BLaER1 (cell line): ENCODE measurements at regions not wholly inside any gene's neighbourhood (a gene's known extent, or its start where the extent isn't known, plus 50 kb on each side); places are given as distances from the start of the nearest gene placed in this dataset.

Source experiments
- H3K27ac ChIP-seq: shearing (Covaris generic); formaldehyde crosslinking; 2 replicates; pipeline ENCODE4 v1.8.1; 2022
- H3K27me3 ChIP-seq: shearing (Covaris generic); formaldehyde crosslinking; 2 replicates; pipeline ENCODE4 v1.8.1; 2022
- H3K36me3 ChIP-seq: shearing (Covaris generic); formaldehyde crosslinking; 2 replicates; pipeline ENCODE4 v1.8.1; 2022
- H3K4me1 ChIP-seq: shearing (Covaris generic); formaldehyde crosslinking; 2 replicates; pipeline ENCODE4 v1.8.1; 2022
- H3K4me2 ChIP-seq: shearing (Covaris generic); formaldehyde crosslinking; 2 replicates; pipeline ENCODE4 v1.8.1; 2022
- H3K4me3 ChIP-seq: shearing (Covaris generic); formaldehyde crosslinking; 2 replicates; pipeline ENCODE4 v1.8.1; 2022
- H3K9ac ChIP-seq: shearing (Covaris generic); formaldehyde crosslinking; 2 replicates; pipeline ENCODE4 v1.8.1; 2022
- H3K9me3 ChIP-seq: shearing (Covaris generic); formaldehyde crosslinking; 2 replicates; pipeline ENCODE4 v1.8.1; 2022
- H4K20me1 ChIP-seq: shearing (Covaris generic); formaldehyde crosslinking; 2 replicates; pipeline ENCODE4 v1.8.1; 2022
- Cebpa-rat ChIP-seq: shearing (Covaris generic); IDR thresholded peaks from 2 replicates; pipeline ENCODE4 v1.8.1; 2022

GRCh38 chr6:144746902-144747469 lies 461.9 kb downstream of the UTRN start:
- Histone ChIP-seq H3K9me3 (no peaks in the 10 kb centered on the region), H3K4me2 (no peak overlapping the region; the same call in 1 of the 2 replicates), H3K27ac (no peak overlapping the region), H3K36me3 (peaks cover 40% of the 10 kb centered on the region), H4K20me1 (no peaks in the 10 kb centered on the region), H3K4me1 (peaks cover 5% of the 10 kb centered on the region; the same call in 1 of the 2 replicates), H3K9ac (no peak overlapping the region), H3K4me3 (no peak overlapping the region), H3K27me3 (no peaks in the 10 kb centered on the region)
- no peak for TF ChIP-seq Cebpa-rat

- no peak overlapping the region for H3K4me3 ChIP-seq
- peaks cover 5% of the 10 kb centered on the region; the same call in 1 of the 2 replicates for H3K4me1 ChIP-seq
- peaks cover 51% of the 10 kb centered on the region for H3K36me3 ChIP-seq
- no peaks in the 10 kb centered on the region for H3K27me3 ChIP-seq
- no peak overlapping the region for H3K9ac ChIP-seq
- no peak overlapping the region for H3K27ac ChIP-seq
- TF ChIP-seq Cebpa-rat = no peak
- no peak overlapping the region for H3K4me2 ChIP-seq
- no peaks in the 10 kb centered on the region for H4K20me1 ChIP-seq
- H3K9me3 ChIP-seq = no peaks in the 10 kb centered on the region
These were observed 464.1 kb downstream of the UTRN start for GRCh38 chr6:144749263-144749662.

GRCh38 chr6:144753023-144753705 lies 468.0 kb downstream of the UTRN start:
- Histone ChIP-seq H4K20me1 (no peaks in the 10 kb centered on the region), H3K9ac (no peak overlapping the region), H3K4me3 (no peak overlapping the region), H3K36me3 (peaks cover 47% of the 10 kb centered on the region), H3K27me3 (no peaks in the 10 kb centered on the region), H3K27ac (no peak overlapping the region), H3K4me1 (no peaks in the 10 kb centered on the region), H3K4me2 (no peak overlapping the region), H3K9me3 (no peaks in the 10 kb centered on the region)
- TF ChIP-seq Cebpa-rat = no peak

- H3K4me2 ChIP-seq = no peak overlapping the region
- H3K4me1 ChIP-seq = no peaks in the 10 kb centered on the region
- H4K20me1 ChIP-seq = no peaks in the 10 kb centered on the region
- peaks cover 33% of the 10 kb centered on the region for H3K36me3 ChIP-seq
- no peak overlapping the region for H3K4me3 ChIP-seq
- no peak overlapping the region for H3K9ac ChIP-seq
- no peak for TF ChIP-seq Cebpa-rat
- no peak overlapping the region for H3K27ac ChIP-seq
- H3K27me3 ChIP-seq = no peaks in the 10 kb centered on the region
- H3K9me3 ChIP-seq = no peaks in the 10 kb centered on the region
These were observed 471.3 kb downstream of the UTRN start for GRCh38 chr6:144756469-144756868.

- Histone ChIP-seq H3K27ac (no peak overlapping the region), H3K4me1 (no peaks in the 10 kb centered on the region), H3K36me3 (peaks cover 33% of the 10 kb centered on the region), H3K4me2 (no peak overlapping the region), H4K20me1 (no peaks in the 10 kb centered on the region), H3K9ac (no peak overlapping the region), H3K27me3 (no peaks in the 10 kb centered on the region), H3K9me3 (no peaks in the 10 kb centered on the region), H3K4me3 (no peak overlapping the region)
- no peak for TF ChIP-seq Cebpa-rat
These were observed 472.2 kb downstream of the UTRN start for GRCh38 chr6:144757299-144757698.

GRCh38 chr6:144757730-144758129 lies 472.6 kb downstream of the UTRN start:
- Histone ChIP-seq H3K9me3 (no peaks in the 10 kb centered on the region), H3K4me3 (no peak overlapping the region), H3K4me1 (no peaks in the 10 kb centered on the region), H3K27ac (no peak overlapping the region), H3K9ac (no peak overlapping the region), H3K27me3 (no peaks in the 10 kb centered on the region), H4K20me1 (no peaks in the 10 kb centered on the region), H3K4me2 (no peak overlapping the region), H3K36me3 (peaks cover 36% of the 10 kb centered on the region)
- TF ChIP-seq Cebpa-rat = no peak

- H3K27me3 ChIP-seq = no peaks in the 10 kb centered on the region
- no peak for TF ChIP-seq Cebpa-rat
- no peak overlapping the region for H3K4me3 ChIP-seq
- no peak overlapping the region for H3K4me2 ChIP-seq
- H3K27ac ChIP-seq = no peak overlapping the region
- peaks cover 32% of the 10 kb centered on the region for H3K36me3 ChIP-seq
- no peak overlapping the region for H3K9ac ChIP-seq
- no peaks in the 10 kb centered on the region for H3K9me3 ChIP-seq
- no peaks in the 10 kb centered on the region for H4K20me1 ChIP-seq
- H3K4me1 ChIP-seq = no peaks in the 10 kb centered on the region
These were observed 473.5 kb downstream of the UTRN start for GRCh38 chr6:144758602-144759001.

GRCh38 chr6:144762469-144762868 lies 477.3 kb downstream of the UTRN start:
- Histone ChIP-seq H3K4me1 (no peaks in the 10 kb centered on the region), H3K4me3 (no peak overlapping the region), H3K9ac (no peak overlapping the region), H3K9me3 (no peaks in the 10 kb centered on the region), H3K27me3 (no peaks in the 10 kb centered on the region), H3K36me3 (peaks cover 28% of the 10 kb centered on the region), H4K20me1 (no peaks in the 10 kb centered on the region), H3K4me2 (no peak overlapping the region), H3K27ac (no peak overlapping the region)
- TF ChIP-seq Cebpa-rat = no peak

- Histone ChIP-seq H3K27me3 (no peaks in the 10 kb centered on the region), H3K4me3 (no peak overlapping the region), H3K27ac (no peak overlapping the region), H3K4me1 (peaks cover 10% of the 10 kb centered on the region), H3K4me2 (no peak overlapping the region), H3K9ac (no peak overlapping the region), H4K20me1 (no peaks in the 10 kb centered on the region), H3K9me3 (no peaks in the 10 kb centered on the region; the same call in 1 of the 2 replicates), H3K36me3 (peaks cover 34% of the 10 kb centered on the region)
- TF ChIP-seq Cebpa-rat = no peak
These were observed 481.9 kb downstream of the UTRN start for GRCh38 chr6:144767051-144767450.

GRCh38 chr6:144768551-144769075 lies 483.5 kb downstream of the UTRN start:
- Histone ChIP-seq H3K27ac (no peak overlapping the region), H3K4me3 (no peak overlapping the region), H3K36me3 (peaks cover 38% of the 10 kb centered on the region), H4K20me1 (no peaks in the 10 kb centered on the region), H3K9ac (no peak overlapping the region), H3K9me3 (no peaks in the 10 kb centered on the region; the same call in 1 of the 2 replicates), H3K27me3 (no peaks in the 10 kb centered on the region), H3K4me1 (peaks cover 10% of the 10 kb centered on the region), H3K4me2 (peak overlapping the region; percentile 42)
- no peak for TF ChIP-seq Cebpa-rat
